GM23248 (cell line): ENCODE measurements at regions not wholly inside any gene's neighbourhood (a gene's known extent, or its start where the extent isn't known, plus 50 kb on each side); places are given as distances from the start of the nearest gene placed in this dataset.
"Not testable (repeated sequence)": the region's sequence is repeated elsewhere in the genome, so short reads cannot be mapped to it uniquely, and the experiment has no call there.

ENCODE experiments used
- EZH2 ChIP-seq: fragments of 200-600 bp; sonication (generic); IDR thresholded peaks from 2 replicates; pipeline ENCODE4 v1.6.1; 2018; ENCODE audit warnings: antibody characterized with exemption, mild to moderate bottlenecking; ENCODE audit not compliant: insufficient read depth, poor library complexity, severe bottlenecking
- EZH2phosphoT487 ChIP-seq: fragments of 200-600 bp; sonication (generic); IDR thresholded peaks from 2 replicates; pipeline ENCODE4 v1.6.1; 2018; ENCODE audit warnings: antibody characterized with exemption, moderate library complexity, mild to moderate bottlenecking, low read depth; ENCODE audit not compliant: insufficient read depth

GRCh38 chr2:133647386-133647785 lies 79.1 kb upstream of the NCKAP5 start:
- TF ChIP-seq EZH2phosphoT487, EZH2: not testable (repeated sequence)
